Nucleus accumbens (tissue), 56 donors: ENCODE measurements at regions not wholly inside any gene's neighbourhood (a gene's known extent, or its start where the extent isn't known, plus 50 kb on each side); places are given as distances from the start of the nearest gene placed in this dataset.
"Not testable (repeated sequence)": the region's sequence is repeated elsewhere in the genome, so short reads cannot be mapped to it uniquely, and the experiment has no call there.

Source experiments
- DNase-seq, 56 donors: peaks; one replicate each; lab custom pipeline; 2025; lab: John Stamatoyannopoulos, UW

- DNase-seq: no peak
Measured at GRCh38 chr14:82854131-82854530, 1320.5 kb upstream of the SEL1L start.

GRCh38 chr14:82854901-82855300 is 1321.2 kb upstream of the SEL1L start:
- no peak for DNase-seq

- DNase-seq: peak in 4 of 56 donors; percentile 4 to 54 (median 11)
Measured at GRCh38 chr14:82855912-82856391, 1322.3 kb upstream of the SEL1L start.

- no peak for DNase-seq
Measured at GRCh38 chr14:82861313-82861712, 1327.7 kb upstream of the SEL1L start.

- DNase-seq: no peak
Measured at GRCh38 chr14:82872494-82872893, 1338.8 kb upstream of the SEL1L start.

- DNase-seq: peak in 3 of 56 donors; percentile 3 to 27 (median 3)
Measured at GRCh38 chr14:82878951-82879350, 1345.3 kb upstream of the SEL1L start.

GRCh38 chr14:82879949-82880535 is 1346.4 kb upstream of the SEL1L start:
- no peak for DNase-seq

GRCh38 chr14:82886670-82887069 is 1353.0 kb upstream of the SEL1L start:
- no peak for DNase-seq

GRCh38 chr14:82889701-82890100 is 1356.0 kb upstream of the SEL1L start:
- no peak for DNase-seq

GRCh38 chr14:82896476-82896875 is 1362.8 kb upstream of the SEL1L start:
- DNase-seq: no peak

GRCh38 chr14:82897469-82898308 is 1364.0 kb upstream of the SEL1L start:
- no peak for DNase-seq

- no peak for DNase-seq
Measured at GRCh38 chr14:82905762-82906161, 1372.1 kb upstream of the SEL1L start.

GRCh38 chr14:82911930-82912329 is 1378.3 kb upstream of the SEL1L start:
- DNase-seq: peak in 2 of 56 donors; percentile 1 to 2

GRCh38 chr14:82913396-82913795 is 1379.7 kb upstream of the SEL1L start:
- no peak for DNase-seq

- no peak for DNase-seq
Measured at GRCh38 chr14:82915381-82915780, 1381.7 kb upstream of the SEL1L start.

- DNase-seq: no peak
Measured at GRCh38 chr14:82935691-82936090, 1402.0 kb upstream of the SEL1L start.

GRCh38 chr14:82951171-82951570 is 1417.5 kb upstream of the SEL1L start:
- DNase-seq: no peak

GRCh38 chr14:82963756-82964155 is 1430.1 kb upstream of the SEL1L start:
- DNase-seq: no peak

- no peak for DNase-seq
Measured at GRCh38 chr14:82987502-82988124, 1454.0 kb upstream of the SEL1L start.

GRCh38 chr14:82994547-82994946 is 1460.9 kb upstream of the SEL1L start:
- not testable (repeated sequence) for DNase-seq

- no peak for DNase-seq
Measured at GRCh38 chr14:82999802-83000201, 1466.1 kb upstream of the SEL1L start.
